HEK293T (cell line): ENCODE measurements at regions not wholly inside any gene's neighbourhood (a gene's known extent, or its start where the extent isn't known, plus 50 kb on each side); places are given as distances from the start of the nearest gene placed in this dataset.

Experiments
- CTCF ChIA-PET: fragments of 350-600 bp; formaldehyde crosslinking; extraction: SDS; loops from one replicate; lab custom pipeline; 2021; ENCODE audit warnings: antibody characterized with exemption, inconsistent platforms; lab: Yijun Ruan, JAX
- POLR2A ChIA-PET: fragments of 350-600 bp; formaldehyde crosslinking; extraction: SDS; loops from one replicate; lab custom pipeline; 2020; ENCODE audit warnings: antibody characterized with exemption, inconsistent platforms; lab: Yijun Ruan, JAX
- DNase-seq: peaks from one replicate; pipeline ENCODE4 v3.0.0; 2012; ENCODE audit warnings: mixed read lengths; ENCODE audit errors: extremely low spot score
- ARNT ChIP-seq: fragments of 450-650 bp; IDR thresholded peaks from 2 replicates; pipeline ENCODE4 v1.6.1; 2017; ENCODE audit warnings: mild to moderate bottlenecking
- BHLHE40 ChIP-seq: fragments of 450-650 bp; IDR thresholded peaks from 2 replicates; pipeline ENCODE4 v1.6.1; 2016; ENCODE audit warnings: mild to moderate bottlenecking, moderate library complexity, borderline replicate concordance
- CTBP1 ChIP-seq: fragments of 450-650 bp; IDR thresholded peaks from 2 replicates; pipeline ENCODE4 v1.6.1; 2016; ENCODE audit warnings: borderline replicate concordance
- ELF4 ChIP-seq: fragments of 450-650 bp; IDR thresholded peaks from 2 replicates; pipeline ENCODE4 v1.6.1; 2017; ENCODE audit warnings: antibody characterized with exemption
- FOXA1 ChIP-seq: fragments of 450-650 bp; IDR thresholded peaks from 2 replicates; pipeline ENCODE4 v1.6.1; 2016; ENCODE audit warnings: mild to moderate bottlenecking
- FOXK2 ChIP-seq: fragments of 450-650 bp; IDR thresholded peaks from 2 replicates; pipeline ENCODE4 v1.6.1; 2016; ENCODE audit warnings: mild to moderate bottlenecking
- FOXM1 ChIP-seq: fragments of 450-650 bp; IDR thresholded peaks from 2 replicates; pipeline ENCODE4 v1.6.1; 2017; ENCODE audit warnings: mild to moderate bottlenecking, borderline replicate concordance
- HDGF ChIP-seq: fragments of 450-650 bp; IDR thresholded peaks from 2 replicates; pipeline ENCODE4 v1.6.1; 2017; ENCODE audit warnings: antibody characterized with exemption, borderline replicate concordance
- L3MBTL2 ChIP-seq: fragments of 450-650 bp; conservative IDR thresholded peaks from 2 replicates; pipeline ENCODE4 v1.6.1; 2016; ENCODE audit warnings: mild to moderate bottlenecking
- LEF1 ChIP-seq: fragments of 450-650 bp; IDR thresholded peaks from 2 replicates; pipeline ENCODE4 v1.6.1; 2017; ENCODE audit warnings: mild to moderate bottlenecking, borderline replicate concordance
- NFRKB ChIP-seq: fragments of 450-650 bp; IDR thresholded peaks from 2 replicates; pipeline ENCODE4 v1.6.1; 2016; ENCODE audit warnings: mild to moderate bottlenecking, moderate library complexity
- SP1 ChIP-seq: fragments of 450-650 bp; IDR thresholded peaks from 2 replicates; pipeline ENCODE4 v1.6.1; 2017
- SUZ12 ChIP-seq: fragments of 450-650 bp; IDR thresholded peaks from 2 replicates; pipeline ENCODE4 v1.6.1; 2016; ENCODE audit warnings: mild to moderate bottlenecking
- TARDBP ChIP-seq: fragments of 450-650 bp; IDR thresholded peaks from 2 replicates; pipeline ENCODE4 v1.6.1; 2016
- ZNF384 ChIP-seq: fragments of 450-650 bp; IDR thresholded peaks from 2 replicates; pipeline ENCODE4 v1.6.1; 2016
- TF ChIP-seq, protein P1 (sequence below): fragments of 450-650 bp; IDR thresholded peaks from 2 replicates; pipeline ENCODE4 v1.6.1; 2016

DNA sequence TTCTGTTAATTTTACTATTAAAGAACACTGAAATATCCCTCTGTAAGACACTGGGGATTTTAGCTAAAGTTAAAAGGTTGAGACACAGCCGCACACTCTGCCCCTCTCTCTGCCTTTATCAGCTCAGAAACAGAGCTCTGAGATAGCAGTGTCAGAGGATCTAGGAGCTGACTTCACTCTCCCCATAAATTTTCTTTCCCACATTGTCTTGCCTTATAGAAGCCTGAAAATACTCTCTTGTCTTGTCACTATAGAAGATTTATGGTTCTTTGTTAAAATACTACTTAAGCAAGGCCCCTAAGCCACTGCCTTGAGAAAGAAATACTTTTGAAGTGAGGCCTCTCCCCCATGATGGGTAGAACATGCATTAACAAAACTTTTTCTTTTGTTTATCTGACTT, 105.7 kb upstream of the C10orf90 start:
- ChIA-PET CTCF (no interaction called here), POLR2A (no interaction called here)
- no peak for DNase-seq
- TF ChIP-seq SUZ12 (no peak), ELF4 (no peak), LEF1 (no peak), ARNT (no peak)

DNA sequence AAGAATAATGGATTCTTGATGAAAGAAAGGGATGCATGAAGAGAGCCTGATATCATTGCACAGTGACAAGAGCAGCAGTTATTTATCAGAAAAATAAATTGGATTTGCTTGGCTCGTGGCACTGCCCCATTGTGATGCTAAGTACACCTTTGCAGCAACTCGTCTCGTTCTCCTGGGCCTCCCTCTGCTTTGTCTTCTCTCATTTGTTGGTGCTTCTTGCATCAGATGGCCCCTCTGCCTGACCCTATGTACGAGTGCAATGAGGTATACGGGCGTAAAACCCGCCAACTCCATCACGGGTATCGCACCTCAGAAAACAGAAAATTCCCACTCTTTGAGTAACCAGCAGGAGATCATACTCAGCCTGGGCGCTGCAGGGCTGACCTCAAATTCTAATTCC, 107.2 kb upstream of the C10orf90 start:
- POLR2A ChIA-PET, result no interaction called here
- CTCF ChIA-PET, result no interaction called here
- no peak for DNase-seq
- TF ChIP-seq FOXK2, result no peak
- TF ChIP-seq ELF4, result no peak
- no peak for TF ChIP-seq SP1
- TF ChIP-seq L3MBTL2, result no peak
- no peak for TF ChIP-seq SUZ12
- no peak for TF ChIP-seq HDGF
- no peak for TF ChIP-seq ZNF384
- no peak for TF ChIP-seq BHLHE40

DNA sequence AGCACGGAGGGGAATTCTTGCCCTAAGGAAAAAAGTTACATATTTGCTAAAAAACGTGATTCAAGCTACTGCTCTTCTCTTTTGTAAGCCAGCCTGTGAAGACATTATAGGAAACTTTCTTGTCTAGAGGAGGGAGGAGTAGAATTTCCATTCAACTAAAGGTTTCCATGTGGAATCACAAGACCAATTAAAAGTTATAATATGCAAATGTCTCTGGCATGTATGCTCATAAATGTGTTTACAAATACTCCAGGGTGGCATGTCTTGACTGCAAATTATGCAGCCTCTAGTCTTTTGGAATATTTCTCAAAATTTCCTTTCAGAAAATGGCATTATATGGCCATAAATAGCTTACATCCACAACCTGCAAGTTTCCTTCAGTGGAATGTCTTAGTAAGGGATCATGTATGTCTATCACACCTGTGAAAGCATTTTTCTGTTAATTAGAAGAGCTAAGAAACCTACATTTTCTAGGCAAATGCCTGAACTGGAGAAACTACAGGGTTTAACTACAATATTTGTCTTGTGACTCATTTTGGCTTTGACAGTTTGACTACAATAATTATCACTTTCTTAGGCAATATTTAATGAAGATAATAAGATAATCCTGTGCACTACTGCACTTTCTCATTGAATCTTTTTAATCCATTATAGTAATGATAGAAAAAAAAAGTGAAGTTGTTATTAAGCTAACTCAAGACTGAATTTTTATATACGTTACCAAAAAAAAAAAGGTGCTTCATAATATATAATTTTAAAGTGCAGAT, 111.1 kb upstream of the C10orf90 start:
- ChIA-PET POLR2A (interaction anchor here (0.6 kb wide), 1 partner anchor 1039 kb away, joined by 3 read pairs; no protein-coding TSS in a partner anchor), CTCF (interaction anchor here (0.6 kb wide), 1 partner anchor 330 kb away, joined by 3 read pairs; no protein-coding TSS in a partner anchor)
- no peak for TF ChIP-seq FOXM1
- no peak for TF ChIP-seq FOXA1
- no peak for TF ChIP-seq LEF1
- no peak for TF ChIP-seq ELF4
- TF ChIP-seq TARDBP, result no peak
- no peak for TF ChIP-seq BHLHE40
- no peak for TF ChIP-seq L3MBTL2
- TF ChIP-seq, protein P1, sequence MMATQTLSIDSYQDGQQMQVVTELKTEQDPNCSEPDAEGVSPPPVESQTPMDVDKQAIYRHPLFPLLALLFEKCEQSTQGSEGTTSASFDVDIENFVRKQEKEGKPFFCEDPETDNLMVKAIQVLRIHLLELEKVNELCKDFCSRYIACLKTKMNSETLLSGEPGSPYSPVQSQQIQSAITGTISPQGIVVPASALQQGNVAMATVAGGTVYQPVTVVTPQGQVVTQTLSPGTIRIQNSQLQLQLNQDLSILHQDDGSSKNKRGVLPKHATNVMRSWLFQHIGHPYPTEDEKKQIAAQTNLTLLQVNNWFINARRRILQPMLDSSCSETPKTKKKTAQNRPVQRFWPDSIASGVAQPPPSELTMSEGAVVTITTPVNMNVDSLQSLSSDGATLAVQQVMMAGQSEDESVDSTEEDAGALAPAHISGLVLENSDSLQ, result no peak
- no peak for TF ChIP-seq HDGF
- TF ChIP-seq SP1, result no peak
- no peak for TF ChIP-seq NFRKB
- TF ChIP-seq CTBP1, result no peak
- no peak for TF ChIP-seq SUZ12
- DNase-seq, result no peak

DNA sequence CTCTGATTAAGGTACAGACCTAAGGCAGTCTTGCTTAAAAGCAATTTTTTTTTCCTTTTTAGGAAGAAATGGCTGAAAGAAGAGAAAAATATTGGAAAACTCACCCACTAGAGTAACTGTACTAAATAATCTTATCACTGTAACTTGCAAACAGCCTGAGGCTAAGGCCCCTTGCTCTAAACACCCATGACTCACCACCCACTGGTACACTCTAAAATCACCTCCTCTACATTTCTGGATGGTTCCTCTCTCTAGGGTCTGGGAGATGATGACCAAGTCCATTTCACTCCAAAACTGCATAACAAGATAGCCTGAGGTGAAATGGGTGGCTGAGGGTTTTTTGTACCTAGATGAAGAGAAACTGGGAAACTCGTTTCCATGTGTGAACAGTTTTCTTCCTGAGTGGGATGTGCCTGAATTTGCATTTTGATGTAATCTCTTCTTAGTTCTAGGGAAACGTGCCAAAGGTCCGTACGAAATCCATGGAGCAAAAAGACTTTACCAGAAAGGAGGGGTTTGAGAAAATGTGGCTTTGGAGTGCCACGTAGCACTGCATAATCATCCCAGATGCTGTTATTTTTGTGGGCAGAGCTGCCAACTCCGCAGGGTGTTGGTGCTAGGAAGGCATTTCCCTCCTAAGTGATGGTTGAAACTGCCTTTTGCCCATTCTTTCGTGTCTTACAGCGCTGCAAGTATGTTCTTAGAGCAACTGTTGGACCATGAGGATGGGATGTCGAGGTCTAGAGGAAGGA, 113.5 kb upstream of the C10orf90 start:
- CTCF ChIA-PET, result no interaction called here
- POLR2A ChIA-PET, result no interaction called here
- no peak for DNase-seq
- no peak for TF ChIP-seq CTBP1
- no peak for TF ChIP-seq ZNF384
- no peak for TF ChIP-seq ELF4

DNA sequence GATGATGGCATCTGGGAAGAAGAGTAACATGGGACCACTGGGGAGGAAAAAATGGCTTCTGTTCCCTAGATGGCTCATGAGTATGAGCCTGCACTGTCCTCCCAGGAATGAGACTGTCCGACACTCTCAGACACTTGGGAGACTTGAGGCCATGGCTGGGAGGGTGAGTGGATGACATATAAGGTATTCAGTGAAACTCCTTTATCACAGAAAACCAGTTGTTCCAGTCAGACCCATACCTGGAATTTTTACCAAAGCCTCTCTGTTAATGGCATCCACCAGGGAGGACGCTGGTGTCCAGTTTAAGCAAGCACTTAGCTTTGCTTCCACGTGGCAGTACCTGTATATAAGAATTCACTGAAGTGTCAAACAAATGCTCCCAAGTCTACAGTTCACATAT, 116.7 kb upstream of the C10orf90 start:
- ChIA-PET CTCF (no interaction called here), POLR2A (no interaction called here)
- TF ChIP-seq BHLHE40, result no peak
- no peak for TF ChIP-seq HDGF
- no peak for TF ChIP-seq ZNF384
- no peak for DNase-seq

DNA sequence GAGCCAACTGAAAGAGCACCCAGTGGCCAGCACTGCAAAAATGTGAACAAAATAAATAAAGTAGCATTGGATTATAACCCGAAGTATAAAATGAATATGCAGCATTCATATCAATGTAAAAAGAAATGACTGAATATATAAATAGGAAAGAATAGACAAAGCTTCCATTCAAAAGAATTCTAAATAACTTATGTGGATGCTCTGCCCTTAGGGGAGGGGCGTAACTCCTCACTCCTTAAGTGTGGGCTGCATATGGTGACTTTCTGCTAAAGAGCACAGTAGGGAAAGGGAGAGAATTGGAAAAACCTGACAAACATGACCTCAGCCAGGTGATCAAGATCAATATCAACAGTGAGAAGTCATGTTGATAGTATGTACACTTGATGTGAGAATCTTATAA, 109.9 kb upstream of the DOCK1 start:
- TF ChIP-seq NFRKB, result no peak
- no peak for TF ChIP-seq L3MBTL2
- TF ChIP-seq SUZ12, result no peak
- TF ChIP-seq FOXM1, result no peak
- TF ChIP-seq LEF1, result no peak
- TF ChIP-seq BHLHE40, result no peak
- no peak for TF ChIP-seq FOXA1
- no peak for TF ChIP-seq SP1
- TF ChIP-seq ARNT, result no peak
- TF ChIP-seq TARDBP, result no peak
- no peak for TF ChIP-seq CTBP1
- TF ChIP-seq HDGF, result no peak
- TF ChIP-seq, protein P1, result no peak
- TF ChIP-seq FOXK2, result no peak
- TF ChIP-seq ELF4, result no peak
- TF ChIP-seq ZNF384, result no peak
- no peak for DNase-seq
- CTCF ChIA-PET, result no interaction called here
- POLR2A ChIA-PET, result no interaction called here

DNA sequence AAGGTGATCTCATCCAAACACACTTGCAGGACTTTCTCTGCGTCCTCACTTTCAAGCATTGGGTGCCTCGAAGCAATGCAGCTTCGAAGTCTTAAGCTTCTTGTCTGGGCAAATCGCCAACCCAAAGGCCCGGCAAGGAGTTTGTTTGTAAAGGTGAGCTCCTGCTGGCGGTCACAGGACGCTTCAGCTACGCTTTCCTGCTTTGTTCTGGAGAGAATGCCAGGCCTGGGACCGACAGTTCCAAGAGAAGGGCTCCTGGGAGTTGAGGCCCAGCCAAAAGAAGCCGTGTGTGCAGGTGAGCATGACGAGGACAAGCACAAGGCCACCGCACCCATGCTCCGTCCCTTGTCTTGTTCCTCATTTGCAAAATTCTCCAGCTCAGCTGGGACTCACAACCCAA, 106.6 kb upstream of the DOCK1 start:
- ChIA-PET CTCF (no interaction called here), POLR2A (no interaction called here)
- TF ChIP-seq FOXA1, result no peak
- DNase-seq, result no peak
